ENCODE measurements at regions not wholly inside any gene's neighbourhood (a gene's known extent, or its start where the extent isn't known, plus 50 kb on each side); places are given as distances from the start of the nearest gene placed in this dataset.

DNA sequence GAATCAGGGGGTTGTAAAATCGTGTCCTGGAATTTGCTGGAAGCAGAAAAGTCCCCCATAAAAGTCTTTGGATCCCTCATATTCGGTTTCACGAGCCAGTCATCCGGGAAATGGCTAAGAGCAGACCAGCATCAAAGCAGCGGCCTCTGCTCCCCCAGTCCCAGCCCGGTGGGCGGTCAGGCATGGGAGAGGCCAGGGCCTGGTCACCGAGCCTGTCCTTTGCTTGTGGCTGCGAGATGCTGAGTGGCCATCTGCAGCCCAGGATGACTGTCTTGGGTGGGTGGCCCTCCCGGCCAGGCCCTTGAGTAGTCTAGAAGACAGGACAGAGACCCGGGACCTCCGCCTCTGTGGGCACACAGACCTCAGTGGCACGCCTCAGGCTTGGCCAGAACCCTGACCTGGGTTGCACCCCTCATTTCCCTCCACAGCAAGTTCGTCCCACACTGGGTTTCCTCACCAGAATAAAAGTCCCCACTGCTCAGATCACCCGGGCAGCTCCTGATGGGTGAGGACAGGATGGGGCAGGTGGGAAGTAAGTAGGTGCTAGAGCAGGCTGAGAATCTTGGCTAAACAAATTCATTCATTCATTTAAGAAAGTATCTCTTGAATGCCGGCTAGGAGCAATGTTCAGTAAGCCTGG is 172.1 kb downstream of the BMP7 start (continued):
- TF ChIP-seq, protein P1, sequence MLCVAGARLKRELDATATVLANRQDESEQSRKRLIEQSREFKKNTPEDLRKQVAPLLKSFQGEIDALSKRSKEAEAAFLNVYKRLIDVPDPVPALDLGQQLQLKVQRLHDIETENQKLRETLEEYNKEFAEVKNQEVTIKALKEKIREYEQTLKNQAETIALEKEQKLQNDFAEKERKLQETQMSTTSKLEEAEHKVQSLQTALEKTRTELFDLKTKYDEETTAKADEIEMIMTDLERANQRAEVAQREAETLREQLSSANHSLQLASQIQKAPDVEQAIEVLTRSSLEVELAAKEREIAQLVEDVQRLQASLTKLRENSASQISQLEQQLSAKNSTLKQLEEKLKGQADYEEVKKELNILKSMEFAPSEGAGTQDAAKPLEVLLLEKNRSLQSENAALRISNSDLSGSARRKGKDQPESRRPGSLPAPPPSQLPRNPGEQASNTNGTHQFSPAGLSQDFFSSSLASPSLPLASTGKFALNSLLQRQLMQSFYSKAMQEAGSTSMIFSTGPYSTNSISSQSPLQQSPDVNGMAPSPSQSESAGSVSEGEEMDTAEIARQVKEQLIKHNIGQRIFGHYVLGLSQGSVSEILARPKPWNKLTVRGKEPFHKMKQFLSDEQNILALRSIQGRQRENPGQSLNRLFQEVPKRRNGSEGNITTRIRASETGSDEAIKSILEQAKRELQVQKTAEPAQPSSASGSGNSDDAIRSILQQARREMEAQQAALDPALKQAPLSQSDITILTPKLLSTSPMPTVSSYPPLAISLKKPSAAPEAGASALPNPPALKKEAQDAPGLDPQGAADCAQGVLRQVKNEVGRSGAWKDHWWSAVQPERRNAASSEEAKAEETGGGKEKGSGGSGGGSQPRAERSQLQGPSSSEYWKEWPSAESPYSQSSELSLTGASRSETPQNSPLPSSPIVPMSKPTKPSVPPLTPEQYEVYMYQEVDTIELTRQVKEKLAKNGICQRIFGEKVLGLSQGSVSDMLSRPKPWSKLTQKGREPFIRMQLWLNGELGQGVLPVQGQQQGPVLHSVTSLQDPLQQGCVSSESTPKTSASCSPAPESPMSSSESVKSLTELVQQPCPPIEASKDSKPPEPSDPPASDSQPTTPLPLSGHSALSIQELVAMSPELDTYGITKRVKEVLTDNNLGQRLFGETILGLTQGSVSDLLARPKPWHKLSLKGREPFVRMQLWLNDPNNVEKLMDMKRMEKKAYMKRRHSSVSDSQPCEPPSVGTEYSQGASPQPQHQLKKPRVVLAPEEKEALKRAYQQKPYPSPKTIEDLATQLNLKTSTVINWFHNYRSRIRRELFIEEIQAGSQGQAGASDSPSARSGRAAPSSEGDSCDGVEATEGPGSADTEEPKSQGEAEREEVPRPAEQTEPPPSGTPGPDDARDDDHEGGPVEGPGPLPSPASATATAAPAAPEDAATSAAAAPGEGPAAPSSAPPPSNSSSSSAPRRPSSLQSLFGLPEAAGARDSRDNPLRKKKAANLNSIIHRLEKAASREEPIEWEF (IDR thresholded peaks at IDR 0.05; ENCODE audit: insufficient replicate concordance, low read depth, low read length): no peak
- TF ChIP-seq, protein P2, sequence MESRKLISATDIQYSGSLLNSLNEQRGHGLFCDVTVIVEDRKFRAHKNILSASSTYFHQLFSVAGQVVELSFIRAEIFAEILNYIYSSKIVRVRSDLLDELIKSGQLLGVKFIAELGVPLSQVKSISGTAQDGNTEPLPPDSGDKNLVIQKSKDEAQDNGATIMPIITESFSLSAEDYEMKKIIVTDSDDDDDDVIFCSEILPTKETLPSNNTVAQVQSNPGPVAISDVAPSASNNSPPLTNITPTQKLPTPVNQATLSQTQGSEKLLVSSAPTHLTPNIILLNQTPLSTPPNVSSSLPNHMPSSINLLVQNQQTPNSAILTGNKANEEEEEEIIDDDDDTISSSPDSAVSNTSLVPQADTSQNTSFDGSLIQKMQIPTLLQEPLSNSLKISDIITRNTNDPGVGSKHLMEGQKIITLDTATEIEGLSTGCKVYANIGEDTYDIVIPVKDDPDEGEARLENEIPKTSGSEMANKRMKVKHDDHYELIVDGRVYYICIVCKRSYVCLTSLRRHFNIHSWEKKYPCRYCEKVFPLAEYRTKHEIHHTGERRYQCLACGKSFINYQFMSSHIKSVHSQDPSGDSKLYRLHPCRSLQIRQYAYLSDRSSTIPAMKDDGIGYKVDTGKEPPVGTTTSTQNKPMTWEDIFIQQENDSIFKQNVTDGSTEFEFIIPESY (IDR thresholded peaks at IDR 0.05): no peak
- TF ChIP-seq HDAC2 (IDR thresholded peaks at IDR 0.05) (no peak), EP300 (IDR thresholded peaks at IDR 0.05; ENCODE audit: borderline replicate concordance in 1 of 2, control insufficient read depth in 1 of 2, low read depth in 2 of 2, low read length in 2 of 2) (no peak), YBX1 (IDR thresholded peaks at IDR 0.05) (no peak), STAT3 (IDR thresholded peaks at IDR 0.05; ENCODE audit: low read depth, low read length) (no peak), ZNF207 (IDR thresholded peaks at IDR 0.05; ENCODE audit: borderline replicate concordance) (no peak)
